GM12878 (cell line): ENCODE measurements at regions not wholly inside any gene's neighbourhood (a gene's known extent, or its start where the extent isn't known, plus 50 kb on each side); places are given as distances from the start of the nearest gene placed in this dataset.

Source experiments
- ATAC-seq: fragments of 200-7000 bp; cut with Tn5 transposase; 3 replicates; pipeline ENCODE4 v1.9.1; 2020; ENCODE audit warnings: mild to moderate bottlenecking, moderate library complexity
- BruUV-seq: library from RNA; stranded (reverse); fragments of 400-500 nt; replicated peaks from 2 replicates; lab custom pipeline; 2021; lab: Mats Ljungman, UMichigan
- CTCF ChIA-PET: fragments of 300-600 bp; sonication (Branson Sonifier 250); formaldehyde crosslinking; extraction: SDS; loops from one replicate; lab custom pipeline; 2021; ENCODE audit warnings: inconsistent platforms; lab: Yijun Ruan, JAX
- POLR2A ChIA-PET: fragments of 350-600 bp; formaldehyde crosslinking; extraction: SDS; loops from one replicate; lab custom pipeline; 2021; ENCODE audit warnings: inconsistent platforms; lab: Charles Lee
- RAD21 ChIA-PET: fragments of 300-600 bp; sonication (Branson Sonifier 250); formaldehyde crosslinking; loops from one replicate; lab custom pipeline; 2023; ENCODE audit warnings: antibody characterized with exemption; ENCODE audit not compliant: unreplicated experiment; lab: Charles Lee
- SMC1A ChIA-PET: fragments of 300-600 bp; sonication (Branson Sonifier 250); formaldehyde crosslinking; loops from one replicate; lab custom pipeline; 2023; ENCODE audit not compliant: unreplicated experiment, uncharacterized antibody; lab: Charles Lee
- DNase-seq: peaks from one replicate; pipeline ENCODE4 v3.0.0-alpha.2; 2011; ENCODE audit warnings: low read depth, low spot score
- FAIRE-seq: peaks from 3 replicates; lab custom pipeline; 2011; peaks lifted over from hg19 to GRCh38; lab: Jason Lieb, UNC
- H2AFZ ChIP-seq: 2 replicates; pipeline ENCODE4 v1.6.0; 2011; ENCODE audit warnings: low read depth, low read length, control low read depth; ENCODE audit not compliant: control insufficient read depth
- H3K27ac ChIP-seq: 2 replicates; pipeline ENCODE4 v1.5.1; 2011; ENCODE audit warnings: control low read depth; ENCODE audit not compliant: control insufficient read depth, insufficient read depth
- H3K27me3 ChIP-seq, 2 experiments: replicated peaks in 1 of 2; 2 replicates each; pipeline versions ENCODE4 v1.6.0 to v1.6.1; 2011; ENCODE audit warnings: low read length in 1 of 2; ENCODE audit not compliant: control insufficient read depth in 2 of 2, insufficient read depth in 2 of 2
- H3K36me3 ChIP-seq, 2 experiments: 2 replicates each; pipeline ENCODE4 v1.5.1; 2011; ENCODE audit warnings: low read length in 1 of 2; ENCODE audit not compliant: control insufficient read depth in 2 of 2, insufficient read depth in 2 of 2
- H3K4me1 ChIP-seq: 2 replicates; pipeline ENCODE4 v1.6.1; 2011; ENCODE audit warnings: mild to moderate bottlenecking, low read length, moderate library complexity, mixed read lengths; ENCODE audit not compliant: control insufficient read depth, insufficient read depth
- H3K4me2 ChIP-seq: 2 replicates; pipeline ENCODE4 v1.6.0; 2011; ENCODE audit warnings: control low read depth; ENCODE audit not compliant: control insufficient read depth, insufficient read depth
- H3K4me3 ChIP-seq: fragments of 200-600 bp; sonication (generic); 2 replicates; pipeline ENCODE4 v1.5.1; 2016
- H3K79me2 ChIP-seq: 2 replicates; pipeline ENCODE4 v1.6.0; 2011; ENCODE audit warnings: low read length; ENCODE audit not compliant: control insufficient read depth, insufficient read depth
- H3K9ac ChIP-seq: 2 replicates; pipeline ENCODE4 v1.8.0; 2011; ENCODE audit warnings: low read length, control low read depth, mixed read lengths; ENCODE audit not compliant: control insufficient read depth, insufficient read depth
- H3K9me3 ChIP-seq: replicated peaks from 3 replicates; pipeline ENCODE4 v1.5.1; 2011; ENCODE audit warnings: mild to moderate bottlenecking, low read length; ENCODE audit not compliant: control insufficient read depth, insufficient read depth
- H4K20me1 ChIP-seq: 2 replicates; pipeline ENCODE4 v1.6.0; 2011; ENCODE audit not compliant: control insufficient read depth, insufficient read depth
- ATF3 ChIP-seq: IDR thresholded peaks from 2 replicates; pipeline ENCODE4 v1.6.1; 2011; ENCODE audit warnings: low read depth, mild to moderate bottlenecking, low read length, moderate library complexity, borderline replicate concordance; ENCODE audit errors: extremely low read depth
- BRCA1 ChIP-seq: IDR thresholded peaks from 2 replicates; pipeline ENCODE4 v1.6.1; 2011; ENCODE audit warnings: low read depth, low read length, improper control_type of control experiment
- CBFB ChIP-seq: IDR thresholded peaks from 2 replicates; pipeline ENCODE4 v1.6.1; 2016; ENCODE audit warnings: antibody characterized with exemption, low read depth
- CEBPB ChIP-seq, 2 experiments: fragments of 150-350 bp in 1 of 2; IDR thresholded peaks; 2 replicates each; pipeline ENCODE4 v1.6.1; 2012 to 2014; ENCODE audit warnings: low read depth in 2 of 2, low read length in 2 of 2, borderline replicate concordance in 1 of 2, inconsistent platforms in 1 of 2
- EGR1 ChIP-seq, 2 experiments: IDR thresholded peaks; 1 replicate in 1 of 2; 2 replicates in 1 of 2; pipeline ENCODE4 v1.6.1; 2011 to 2012; ENCODE audit warnings: low read depth in 2 of 2, low read length in 2 of 2, borderline replicate concordance in 1 of 2, mild to moderate bottlenecking in 1 of 2, moderate library complexity in 1 of 2
- ESRRA ChIP-seq: IDR thresholded peaks from 2 replicates; pipeline ENCODE4 v1.6.1; 2012; ENCODE audit warnings: mild to moderate bottlenecking, low read length, improper control_type of control experiment
- NFYB ChIP-seq: IDR thresholded peaks from 2 replicates; pipeline ENCODE4 v1.6.1; 2011; ENCODE audit warnings: low read depth, mild to moderate bottlenecking, low read length, improper control_type of control experiment, moderate library complexity; ENCODE audit not compliant: insufficient read depth
- POU2F2 ChIP-seq: IDR thresholded peaks from 3 replicates; pipeline ENCODE4 v1.6.1; 2011; ENCODE audit warnings: low read depth, mild to moderate bottlenecking, low read length, borderline replicate concordance
- RAD21 ChIP-seq: IDR thresholded peaks from 2 replicates; pipeline ENCODE4 v1.6.1; 2011; ENCODE audit warnings: mild to moderate bottlenecking, low read depth, low read length, moderate library complexity; ENCODE audit not compliant: insufficient read depth
- RBBP5 ChIP-seq: fragments of 200-600 bp; sonication (generic); conservative IDR thresholded peaks from 2 replicates; pipeline ENCODE4 v1.6.1; 2016
- SKIL ChIP-seq: fragments of 450-650 bp; IDR thresholded peaks from 2 replicates; pipeline ENCODE4 v1.6.1; 2017; ENCODE audit warnings: mild to moderate bottlenecking, low read depth, inconsistent platforms; ENCODE audit not compliant: poor library complexity, severe bottlenecking
- TAF1 ChIP-seq: IDR thresholded peaks from 2 replicates; pipeline ENCODE4 v1.6.1; 2011; ENCODE audit warnings: mild to moderate bottlenecking, low read depth, low read length, borderline replicate concordance
- TCF7 ChIP-seq: IDR thresholded peaks from 2 replicates; pipeline ENCODE4 v1.6.1; 2014; ENCODE audit warnings: antibody characterized with exemption, borderline replicate concordance
- WGBS: methylation state at CpG from one replicate; pipeline ENCODE4 v1.1.6; 2016; ENCODE audit warnings: low lambda C conversion rate; ENCODE audit not compliant: insufficient replicate concordance, insufficient coverage; ENCODE audit errors: missing lambda C conversion rate; 5-methylcytosine and 5-hydroxymethylcytosine counted together
- in situ Hi-C: fragments of 300-500 bp; cut with MboI; formaldehyde crosslinking; loops from 9 replicates; pipeline ENCODE4 v1.14.3; 2018; ENCODE audit warnings: mixed read lengths
- intact Hi-C: fragments of 100-400 bp; cut with micrococcal nuclease; formaldehyde crosslinking; loops from one replicate; pipeline ENCODE4 v1.14.2; 2022; ENCODE audit not compliant: unreplicated experiment

- no TSS peak for BruUV-seq
Observed at GRCh38 chr1:60769082-60769481, 313.3 kb upstream of the NFIA start.

More at GRCh38 chr1:60769082-60769481, 313.3 kb upstream of the NFIA start:
- SMC1A ChIA-PET = interaction anchor here (1.8 kb wide), 1 partner anchor 9 kb away, joined by 5 read pairs; no protein-coding TSS in a partner anchor
- no peak overlapping the region for H3K9ac ChIP-seq
- H3K79me2 ChIP-seq = no peaks in the 10 kb centered on the region
- RAD21 ChIA-PET = no interaction called here
- in situ Hi-C loops = loop anchor here (10.0 kb wide), 1 partner anchor 484 kb away; no protein-coding TSS in a partner anchor
- H3K4me2 ChIP-seq = no peak overlapping the region
- no peak overlapping the region for H2AFZ ChIP-seq
- H3K27me3 ChIP-seq = no peaks in the 10 kb centered on the region
- CTCF ChIA-PET = no interaction called here
- no peaks in the 10 kb centered on the region for H3K36me3 ChIP-seq
- TF ChIP-seq RAD21 (no peak), CBFB (no peak), ATF3 (no peak), RBBP5 (no peak), TCF7 (no peak), POU2F2 (no peak), EGR1 (IDR thresholded peaks at IDR 0.05; ENCODE audit: borderline replicate concordance in 1 of 2, low read depth in 2 of 2, low read length in 2 of 2) (no peak), ESRRA (no peak), NFYB (no peak), TAF1 (no peak), BRCA1 (no peak), SKIL (no peak), CEBPB (IDR thresholded peaks at IDR 0.05; ENCODE audit: borderline replicate concordance in 1 of 2, low read depth in 2 of 2, low read length in 2 of 2) (no peak)
- H3K4me3 ChIP-seq = no peak overlapping the region
- DNase-seq = no peak
- H3K27ac ChIP-seq = no peak overlapping the region
- FAIRE-seq = no peak
- 30% methylated on average over 1 of the region's 1 CpG for WGBS
- no peaks in the 10 kb centered on the region for H3K9me3 ChIP-seq
- POLR2A ChIA-PET = no interaction called here
- no peak for ATAC-seq
- no peaks in the 10 kb centered on the region for H4K20me1 ChIP-seq
- intact Hi-C loops = loop anchor here (5.0 to 10.0 kb wide), 2 partner anchors 612 to 794 kb away; no protein-coding TSS in a partner anchor
- no peaks in the 10 kb centered on the region for H3K4me1 ChIP-seq
